Mesenteric fat pad (tissue), 1 donor: ENCODE measurements at regions not wholly inside any gene's neighbourhood (a gene's known extent, or its start where the extent isn't known, plus 50 kb on each side); places are given as distances from the start of the nearest gene placed in this dataset.

Experiments
- DNase-seq: peaks from one replicate; pipeline ENCODE4 v3.0.0-alpha.2; 2020; ENCODE audit warnings: low spot score
- donor health status: DM: yes; HTN: yes; CAD: no.

DNA sequence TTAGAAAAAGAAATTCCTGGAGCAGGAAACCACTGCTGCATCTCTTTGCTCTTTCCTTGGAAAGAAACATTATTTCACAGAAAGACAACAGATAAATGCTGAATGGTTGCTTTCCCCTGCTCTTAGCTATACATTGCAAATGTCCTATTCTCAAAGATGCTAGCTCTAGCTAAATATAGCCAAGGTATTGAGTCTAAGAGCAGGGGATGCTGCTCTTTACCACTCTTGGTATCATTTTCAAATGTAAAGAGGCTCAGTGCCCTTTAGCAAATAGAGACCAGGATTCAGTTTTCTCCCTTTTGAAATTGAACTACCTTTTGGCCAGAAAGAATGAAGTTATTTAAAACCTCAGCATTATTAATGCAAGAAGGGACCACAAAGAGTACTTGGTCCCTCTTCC, 104.0 kb upstream of the FUT8 start:
- no peak for DNase-seq

GRCh38 chr14:65310568-65310967, 102.0 kb upstream of the FUT8 start:
- DNase-seq: no peak

DNA sequence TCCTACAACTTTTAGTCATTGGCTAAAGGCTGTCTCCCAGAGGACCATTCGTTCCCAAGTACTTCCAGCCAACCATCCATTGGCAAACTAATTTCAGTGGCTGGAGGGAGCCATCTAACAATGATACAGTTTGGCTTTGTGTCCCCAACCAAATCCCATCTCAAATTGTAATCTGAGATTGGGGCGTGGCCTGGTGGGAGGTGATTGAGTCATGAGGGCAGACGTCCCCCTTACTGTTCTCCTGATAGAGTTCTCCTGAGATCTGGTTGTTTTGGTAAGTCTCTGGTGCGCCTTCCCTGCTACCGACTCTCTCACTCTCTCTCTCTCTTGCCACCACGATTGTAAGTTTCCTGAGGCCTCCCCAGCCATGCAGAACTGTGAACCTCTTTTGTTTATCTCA, 99.7 kb upstream of the FUT8 start:
- no peak for DNase-seq

DNA sequence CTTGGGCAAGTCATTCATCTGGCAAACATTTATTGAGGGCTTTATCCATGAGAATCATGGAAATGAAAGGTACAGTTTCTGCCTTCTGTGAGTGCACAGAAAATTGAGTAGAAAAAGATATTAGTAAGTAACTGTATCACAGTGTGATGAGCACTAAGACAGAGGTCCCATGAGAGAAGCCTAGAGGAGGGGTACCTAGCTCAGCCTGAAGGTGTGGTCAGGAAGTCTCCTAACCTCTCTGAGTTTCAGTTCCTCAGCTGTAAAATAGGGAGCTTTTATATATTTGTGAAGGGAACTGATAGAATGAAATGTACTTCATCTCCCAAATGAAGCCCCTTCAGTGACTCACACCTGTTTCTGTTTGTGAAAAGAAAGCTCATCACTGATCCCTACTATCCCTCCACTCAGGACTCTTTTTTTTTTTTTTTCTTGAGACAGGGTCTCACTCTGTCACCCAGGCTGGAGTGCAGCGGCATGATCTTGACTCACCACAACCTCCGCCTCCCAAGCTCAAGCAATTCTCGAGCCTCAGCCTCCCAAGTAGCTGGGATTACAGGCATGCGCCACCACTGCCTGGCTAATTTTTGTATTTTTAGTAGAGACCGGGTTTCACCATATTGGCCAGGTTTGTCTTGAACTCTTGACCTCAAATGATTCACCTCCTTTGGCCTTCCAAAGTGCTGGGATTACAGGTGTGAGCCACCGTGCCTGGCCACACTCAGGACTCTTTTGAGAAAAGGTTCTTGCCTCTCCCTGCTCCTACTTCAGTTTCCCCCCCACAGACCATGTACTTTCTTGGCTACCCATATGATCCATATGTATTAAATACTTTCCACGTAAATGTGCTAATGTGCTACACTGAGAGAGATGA, 93.7 kb upstream of the FUT8 start:
- no peak for DNase-seq

DNA sequence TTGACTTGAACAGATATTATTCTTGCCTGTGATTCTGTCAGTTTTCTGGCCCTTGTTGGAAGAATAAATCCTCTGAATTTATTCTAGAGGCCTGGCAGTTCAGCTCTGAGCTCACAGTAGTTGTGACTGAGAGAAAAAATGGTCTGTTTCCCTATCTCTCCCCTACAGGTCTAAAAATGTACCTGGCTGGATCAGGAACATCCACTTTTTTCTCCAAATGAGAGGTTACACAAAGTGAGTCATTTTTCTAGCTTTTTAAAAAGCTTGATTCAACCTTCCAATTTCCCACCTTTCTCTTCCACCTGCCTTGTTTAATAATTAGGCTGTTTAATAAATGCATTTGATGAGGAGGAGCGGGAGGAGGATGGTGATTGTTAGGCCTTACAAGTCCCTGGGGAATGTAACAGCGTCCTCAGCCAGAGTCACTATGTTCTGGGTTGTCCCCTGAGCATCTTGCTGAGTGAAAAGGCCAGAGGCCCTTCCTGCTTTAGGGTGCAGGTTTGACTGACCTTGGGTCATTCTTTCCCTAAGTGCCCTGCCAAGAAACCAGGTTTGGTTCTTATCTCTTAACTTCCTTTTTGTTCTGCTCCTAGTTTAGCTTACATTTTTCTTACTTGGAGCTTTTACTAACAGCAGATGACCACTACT, 91.7 kb upstream of the FUT8 start:
- DNase-seq: no peak

- no peak for DNase-seq
Observed at GRCh38 chr14:65321370-65321875, 91.1 kb upstream of the FUT8 start.

GRCh38 chr14:65329481-65329880, 83.0 kb upstream of the FUT8 start:
- DNase-seq: no peak

- peak; percentile 16 for DNase-seq
Observed at GRCh38 chr14:65329911-65330310, 82.6 kb upstream of the FUT8 start.

DNA sequence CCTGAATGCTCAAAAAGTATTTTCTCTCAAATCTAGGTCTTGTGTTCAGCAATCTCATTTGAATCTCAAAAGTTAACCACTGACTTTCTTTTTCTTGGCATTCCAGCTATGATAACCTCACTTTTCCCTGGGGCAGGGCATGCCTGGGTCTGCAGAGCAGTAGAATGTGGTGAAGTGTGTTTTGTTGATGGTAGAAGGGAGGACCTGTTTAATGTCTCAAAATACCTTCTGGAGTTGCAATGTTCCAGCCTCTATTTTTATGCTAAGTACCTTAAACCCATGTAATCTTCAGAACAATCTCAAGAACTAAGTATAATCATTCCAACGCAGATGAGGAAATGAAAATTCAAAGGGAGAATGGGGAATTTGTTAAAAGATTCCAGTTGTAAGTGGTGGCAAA, 82.1 kb upstream of the FUT8 start:
- DNase-seq: peak; percentile 3

GRCh38 chr14:65331652-65332051, 80.9 kb upstream of the FUT8 start:
- no peak for DNase-seq

DNA sequence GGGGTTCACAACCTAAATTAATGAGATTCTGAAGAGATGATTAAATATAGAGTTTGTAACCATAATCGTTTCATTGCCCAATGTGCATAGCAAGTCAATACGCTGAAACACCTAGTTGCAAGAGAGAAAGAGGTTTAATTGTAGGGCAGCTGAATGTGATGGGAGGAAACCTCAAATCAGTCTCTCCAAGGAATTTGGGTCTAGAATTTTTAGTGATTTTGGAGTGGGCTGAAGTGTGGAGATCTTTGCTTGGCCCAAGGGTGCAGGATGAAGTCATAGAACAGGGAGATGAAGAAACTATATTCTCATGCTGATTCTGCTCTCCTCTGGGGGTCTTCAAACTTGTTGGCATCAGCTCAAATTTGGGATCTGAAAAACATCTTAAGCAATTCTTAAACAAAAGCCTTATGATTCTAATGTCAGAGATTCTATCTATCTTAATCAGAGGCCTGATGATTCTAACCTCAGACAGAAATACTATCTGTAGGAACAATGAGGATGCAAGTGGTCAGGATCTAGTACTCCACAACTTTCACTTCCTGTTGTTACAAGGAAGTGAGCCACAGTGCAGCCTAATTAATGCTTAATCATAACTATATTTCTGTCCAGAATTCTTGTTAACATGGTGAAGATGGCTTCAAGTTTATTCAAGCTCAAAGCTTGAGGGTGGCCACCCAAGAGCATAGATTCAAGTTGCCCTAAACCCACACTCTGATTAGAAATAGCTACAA, 80.2 kb upstream of the FUT8 start:
- DNase-seq: no peak

- peak; percentile 28 for DNase-seq
Observed at GRCh38 chr14:65333943-65334687, 78.4 kb upstream of the FUT8 start.

GRCh38 chr14:65334765-65335410, 77.6 kb upstream of the FUT8 start:
- DNase-seq: no peak

- no peak for DNase-seq
Observed at GRCh38 chr14:65335411-65335947, 77.1 kb upstream of the FUT8 start.

DNA sequence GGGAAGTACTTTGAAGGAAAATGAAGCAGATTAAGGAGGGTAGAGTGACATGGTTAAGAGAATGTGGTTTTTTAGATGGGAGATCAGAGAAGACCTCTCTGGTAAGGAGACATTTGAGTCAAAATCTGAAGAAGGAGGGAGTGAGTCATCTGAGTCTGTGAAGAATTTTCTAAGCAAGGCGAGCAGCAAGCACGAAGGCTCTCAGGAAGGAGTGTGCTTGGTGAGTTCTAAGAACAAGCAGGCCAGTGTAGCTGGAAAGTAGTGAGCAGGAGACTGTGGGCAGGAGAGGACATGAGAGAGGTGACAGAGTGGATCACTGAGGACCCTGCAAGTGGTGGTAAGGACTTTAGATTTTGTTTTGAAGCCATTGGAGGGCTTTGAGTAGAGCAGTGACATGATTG, 76.3 kb upstream of the FUT8 start:
- DNase-seq: no peak

DNA sequence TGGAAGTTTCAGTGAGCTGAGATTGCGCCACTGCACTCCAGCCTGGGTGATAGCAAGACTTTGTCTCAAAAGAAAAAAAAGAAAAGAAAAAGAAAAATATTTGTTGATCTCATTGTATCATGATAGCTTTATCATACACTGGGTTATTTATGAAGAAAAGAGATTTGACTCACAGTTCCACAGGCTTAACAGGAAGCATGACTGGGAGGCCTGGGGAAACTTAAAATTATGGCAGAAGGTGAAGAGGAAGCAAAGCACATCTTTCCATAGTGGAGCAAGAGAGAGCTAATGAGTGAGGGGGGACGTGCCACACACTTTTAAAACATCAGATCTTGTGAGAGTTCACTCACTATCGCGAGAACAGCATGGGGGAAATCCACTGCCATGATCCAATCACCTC, 72.7 kb upstream of the FUT8 start:
- DNase-seq: no peak

DNA sequence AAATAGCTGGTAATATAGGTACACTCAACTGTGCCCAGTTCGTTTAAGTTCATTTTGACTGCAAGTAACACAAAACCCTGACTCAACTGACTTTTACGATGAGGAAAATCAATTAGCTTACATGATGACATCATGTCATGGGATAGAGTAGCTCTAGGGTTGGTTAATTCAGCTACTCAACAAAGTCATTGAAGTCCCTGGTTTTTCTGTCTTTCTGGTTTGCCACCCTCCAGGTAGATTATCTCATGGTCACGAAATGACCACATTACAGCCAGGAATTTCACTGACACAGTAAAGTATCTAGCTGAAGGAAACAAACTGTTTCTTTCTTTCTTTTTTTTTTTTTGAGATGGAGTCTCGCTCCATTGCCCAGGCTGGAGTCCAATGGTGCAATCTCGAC, 68.5 kb upstream of the FUT8 start:
- no peak for DNase-seq

- DNase-seq: no peak
Observed at GRCh38 chr14:65345266-65345665, 67.3 kb upstream of the FUT8 start.

DNA sequence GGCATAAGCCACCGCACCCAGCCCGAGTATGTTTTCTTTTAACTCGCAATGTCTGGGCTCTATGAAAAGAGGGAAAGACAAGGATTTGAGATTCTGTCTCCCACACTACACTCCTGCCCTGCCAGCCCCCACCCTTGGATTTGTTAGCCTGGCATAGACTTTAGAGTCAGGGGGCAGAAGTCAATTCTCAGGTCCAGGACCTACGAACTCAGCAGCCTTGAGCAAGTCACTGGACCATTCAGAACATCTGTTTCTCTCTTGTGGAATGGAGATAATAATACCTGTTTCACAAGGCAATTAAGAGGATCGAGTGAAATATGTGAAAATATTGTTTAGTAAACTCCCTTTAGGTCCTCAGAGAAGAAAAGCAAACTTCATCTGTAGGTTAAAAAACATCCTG, 66.1 kb upstream of the FUT8 start:
- DNase-seq: no peak

- DNase-seq: no peak
Observed at GRCh38 chr14:65346895-65347294, 65.6 kb upstream of the FUT8 start.

DNA sequence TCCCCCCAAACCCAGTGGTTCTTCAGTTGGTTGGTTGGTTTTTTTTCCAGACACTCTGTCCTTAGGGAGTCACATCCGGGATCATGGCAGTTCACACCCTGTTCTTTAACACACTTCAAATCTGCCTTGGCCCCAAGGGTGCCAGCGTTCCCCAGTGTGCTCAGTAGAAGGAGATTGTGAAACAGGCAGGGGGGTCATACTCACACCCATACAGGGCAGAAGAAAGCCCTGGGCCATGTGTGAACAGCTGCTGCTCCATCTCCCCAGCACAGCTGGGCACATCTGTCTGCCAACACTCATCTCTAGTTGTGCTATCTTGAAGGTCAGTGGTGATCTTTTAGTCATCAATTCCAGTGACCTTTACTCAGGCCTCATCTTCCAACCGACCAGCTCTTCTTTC, 64.4 kb upstream of the FUT8 start:
- DNase-seq: no peak
